ENCODE measurements at regions not wholly inside any gene's neighbourhood (a gene's known extent, or its start where the extent isn't known, plus 50 kb on each side); places are given as distances from the start of the nearest gene placed in this dataset.

- H3K27ac ChIP-seq (ENCODE audit: low read depth in 2 of 2, low read length in 1 of 2), result no peak overlapping the region
- no peaks in the 10 kb centered on the region for H3K27me3 ChIP-seq (ENCODE audit: insufficient read depth)
- no peaks in the 10 kb centered on the region for H4K20me1 ChIP-seq (ENCODE audit: insufficient read depth)
- no peaks in the 10 kb centered on the region for H3K79me2 ChIP-seq (ENCODE audit: insufficient read depth)
- no peaks in the 10 kb centered on the region for H3K4me1 ChIP-seq (ENCODE audit: control insufficient read depth in 1 of 2, insufficient read depth in 2 of 2, low read depth in 1 of 2, low read length in 1 of 2)
- H3K9ac ChIP-seq, result no peak overlapping the region
- H2AFZ ChIP-seq (ENCODE audit: low read depth), result no peak overlapping the region
- no peaks in the 10 kb centered on the region for H3K9me2 ChIP-seq
- H3K4me3 ChIP-seq (ENCODE audit: low read depth in 2 of 2, low read length in 1 of 2), result no peak overlapping the region
- H3K9me3 ChIP-seq, result no peaks in the 10 kb centered on the region
- H3K36me3 ChIP-seq (replicated peaks in 1 of 2; ENCODE audit: control insufficient read depth in 1 of 2, insufficient read depth in 2 of 2, low read length in 1 of 2), result no peaks in the 10 kb centered on the region
- ChIA-PET CTCF (interaction anchor here (0.6 kb wide), 1 partner anchor 23 kb away, joined by 3 read pairs; no protein-coding TSS in a partner anchor), POLR2A (no interaction called here)
- no peak for DNase-seq
- H3F3A ChIP-seq (replicated peaks; ENCODE audit: insufficient read depth), result no peaks in the 10 kb centered on the region
- no peak for TF ChIP-seq NRF1 (IDR thresholded peaks at IDR 0.05; ENCODE audit: low read depth, low read length)
- no peak for TF ChIP-seq CTCF (IDR thresholded peaks at IDR 0.05)
- TF ChIP-seq EZH2phosphoT487 (IDR thresholded peaks at IDR 0.05; ENCODE audit: borderline replicate concordance, low read depth), result no peak
- no peak for TF ChIP-seq YY1 (IDR thresholded peaks at IDR 0.05; ENCODE audit: low read depth)
- TF ChIP-seq POLR2AphosphoS5 (IDR thresholded peaks at IDR 0.05; ENCODE audit: low read depth, low read length), result no peak
- no peak for TF ChIP-seq ZBTB33 (IDR thresholded peaks at IDR 0.05; ENCODE audit: borderline replicate concordance, low read depth)
- TF ChIP-seq JUND (IDR thresholded peaks at IDR 0.05), result no peak
- no peak for TF ChIP-seq MEF2A (IDR thresholded peaks at IDR 0.05; ENCODE audit: borderline replicate concordance, low read depth)
- no peak for TF ChIP-seq SMC3 (IDR thresholded peaks at IDR 0.05; ENCODE audit: low read depth, low read length)
- TF ChIP-seq TAF1 (IDR thresholded peaks at IDR 0.05; ENCODE audit: borderline replicate concordance, low read depth, low read length), result no peak
- TF ChIP-seq FOXJ3 (CRISPR knock-in tag; IDR thresholded peaks at IDR 0.05), result no peak
- TF ChIP-seq FOSL2 (IDR thresholded peaks at IDR 0.05; ENCODE audit: borderline replicate concordance, low read depth), result no peak
- no peak for TF ChIP-seq CHD2 (IDR thresholded peaks at IDR 0.05; ENCODE audit: low read length, partially characterized antibody)
- no peak for TF ChIP-seq SIN3A (IDR thresholded peaks at IDR 0.05; ENCODE audit: borderline replicate concordance, low read depth, low read length)
- no peak overlapping the region for H3K4me2 ChIP-seq
These were observed 451.3 kb downstream of the MTRR start for GRCh38 chr5:8320244-8320643.

GRCh38 chr5:8321272-8321671, 452.3 kb downstream of the MTRR start:
- 0% methylated on average over 1 of the region's 1 CpG for WGBS (ENCODE audit: low lambda C conversion rate)
- Histone ChIP-seq H3K4me3 (ENCODE audit: low read depth in 2 of 2, low read length in 1 of 2) (no peak overlapping the region), H3K9me2 (no peaks in the 10 kb centered on the region), H3F3A (replicated peaks; ENCODE audit: insufficient read depth) (no peaks in the 10 kb centered on the region), H3K36me3 (replicated peaks in 1 of 2; ENCODE audit: control insufficient read depth in 1 of 2, insufficient read depth in 2 of 2, low read length in 1 of 2) (no peaks in the 10 kb centered on the region), H3K9ac (no peak overlapping the region), H3K9me3 (no peaks in the 10 kb centered on the region), H3K4me2 (no peak overlapping the region), H3K27me3 (ENCODE audit: insufficient read depth) (no peaks in the 10 kb centered on the region), H2AFZ (ENCODE audit: low read depth) (no peak overlapping the region), H3K79me2 (ENCODE audit: insufficient read depth) (no peaks in the 10 kb centered on the region), H3K27ac (ENCODE audit: low read depth in 2 of 2, low read length in 1 of 2) (no peak overlapping the region), H4K20me1 (ENCODE audit: insufficient read depth) (no peaks in the 10 kb centered on the region), H3K4me1 (ENCODE audit: control insufficient read depth in 1 of 2, insufficient read depth in 2 of 2, low read depth in 1 of 2, low read length in 1 of 2) (no peaks in the 10 kb centered on the region)
- ChIA-PET POLR2A (no interaction called here), CTCF (interaction anchor here (1.0 kb wide), 1 partner anchor 20 kb away, joined by 3 read pairs; no protein-coding TSS in a partner anchor)
- TF ChIP-seq USF2 (IDR thresholded peaks at IDR 0.05; ENCODE audit: borderline replicate concordance, low read depth, low read length) (no peak), YY1 (IDR thresholded peaks at IDR 0.05; ENCODE audit: low read depth) (no peak), ELF1 (IDR thresholded peaks at IDR 0.05) (no peak), RFX5 (IDR thresholded peaks at IDR 0.05; ENCODE audit: low read length) (no peak), MXI1 (IDR thresholded peaks at IDR 0.05; ENCODE audit: low read depth, low read length) (no peak), RAD21 (IDR thresholded peaks at IDR 0.05; ENCODE audit: low read length) (no peak), NFIC (IDR thresholded peaks at IDR 0.05; ENCODE audit: borderline replicate concordance) (no peak), GABPA (IDR thresholded peaks at IDR 0.05; ENCODE audit: low read depth) (no peak), POLR2AphosphoS5 (IDR thresholded peaks at IDR 0.05; ENCODE audit: low read depth, low read length) (no peak), PBX3 (IDR thresholded peaks at IDR 0.05) (no peak), MEF2A (IDR thresholded peaks at IDR 0.05; ENCODE audit: borderline replicate concordance, low read depth) (no peak)
- no peak for DNase-seq

Measured in SK-N-SH (cell line).